ENCODE measurements at regions not wholly inside any gene's neighbourhood (a gene's known extent, or its start where the extent isn't known, plus 50 kb on each side); places are given as distances from the start of the nearest gene placed in this dataset.

DNA sequence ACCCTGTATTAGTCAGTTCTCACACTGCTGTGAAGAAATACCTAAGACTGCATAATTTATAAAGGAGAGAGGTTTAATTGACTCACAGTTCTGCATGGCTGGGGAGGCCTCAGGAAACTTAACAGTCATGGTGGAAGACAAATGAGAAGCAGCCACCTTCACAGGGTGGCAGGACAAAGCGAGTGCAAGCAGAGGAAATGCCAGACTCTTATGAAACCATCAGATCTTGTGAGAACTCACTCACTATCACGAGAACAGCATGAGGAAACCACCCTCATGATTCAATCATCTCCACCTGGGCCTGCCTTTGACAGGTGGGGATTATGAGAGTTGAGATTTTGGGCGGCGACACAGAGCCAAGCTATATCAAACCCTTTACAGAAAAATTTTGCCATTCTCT is 722.4 kb downstream of the RAB28 start:
- TF ChIP-seq, protein P1, sequence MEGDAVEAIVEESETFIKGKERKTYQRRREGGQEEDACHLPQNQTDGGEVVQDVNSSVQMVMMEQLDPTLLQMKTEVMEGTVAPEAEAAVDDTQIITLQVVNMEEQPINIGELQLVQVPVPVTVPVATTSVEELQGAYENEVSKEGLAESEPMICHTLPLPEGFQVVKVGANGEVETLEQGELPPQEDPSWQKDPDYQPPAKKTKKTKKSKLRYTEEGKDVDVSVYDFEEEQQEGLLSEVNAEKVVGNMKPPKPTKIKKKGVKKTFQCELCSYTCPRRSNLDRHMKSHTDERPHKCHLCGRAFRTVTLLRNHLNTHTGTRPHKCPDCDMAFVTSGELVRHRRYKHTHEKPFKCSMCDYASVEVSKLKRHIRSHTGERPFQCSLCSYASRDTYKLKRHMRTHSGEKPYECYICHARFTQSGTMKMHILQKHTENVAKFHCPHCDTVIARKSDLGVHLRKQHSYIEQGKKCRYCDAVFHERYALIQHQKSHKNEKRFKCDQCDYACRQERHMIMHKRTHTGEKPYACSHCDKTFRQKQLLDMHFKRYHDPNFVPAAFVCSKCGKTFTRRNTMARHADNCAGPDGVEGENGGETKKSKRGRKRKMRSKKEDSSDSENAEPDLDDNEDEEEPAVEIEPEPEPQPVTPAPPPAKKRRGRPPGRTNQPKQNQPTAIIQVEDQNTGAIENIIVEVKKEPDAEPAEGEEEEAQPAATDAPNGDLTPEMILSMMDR (conservative IDR thresholded peaks at IDR 0.05; ENCODE audit: low read depth, low read length): no peak
- TF ChIP-seq EZH2 (IDR thresholded peaks at IDR 0.05; ENCODE audit: low read length, unreplicated experiment): no peak
- TF ChIP-seq EZH2phosphoT487 (IDR thresholded peaks at IDR 0.05; ENCODE audit: borderline replicate concordance, low read length): no peak

All from PC-3 (cell line).